GM03348 (cell line): ENCODE measurements at regions not wholly inside any gene's neighbourhood (a gene's known extent, or its start where the extent isn't known, plus 50 kb on each side); places are given as distances from the start of the nearest gene placed in this dataset.

Experiments used
- DNase-seq: peaks from one replicate; pipeline ENCODE4 v3.0.0; 2012; ENCODE audit warnings: low spot score

DNA sequence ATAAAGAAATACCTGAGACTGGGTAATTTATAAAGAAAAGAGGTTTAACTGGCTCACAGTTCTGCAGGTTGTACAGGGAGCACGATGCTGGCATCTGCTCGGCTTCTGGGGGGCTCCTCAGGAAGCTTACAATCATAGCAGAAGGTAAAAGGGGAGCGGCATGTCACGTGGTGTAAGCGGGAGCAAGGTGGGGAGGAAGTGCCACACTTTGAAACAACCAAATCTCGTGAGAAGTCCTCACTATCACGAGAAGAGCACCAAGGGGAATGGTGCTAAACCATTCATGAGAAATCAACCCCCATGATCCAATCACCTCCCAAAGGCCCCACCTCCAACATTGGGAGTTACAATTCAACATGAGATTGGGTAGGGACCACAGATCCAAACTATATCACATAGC lies 67.7 kb downstream of the AKR1B1 start:
- no peak for DNase-seq

DNA sequence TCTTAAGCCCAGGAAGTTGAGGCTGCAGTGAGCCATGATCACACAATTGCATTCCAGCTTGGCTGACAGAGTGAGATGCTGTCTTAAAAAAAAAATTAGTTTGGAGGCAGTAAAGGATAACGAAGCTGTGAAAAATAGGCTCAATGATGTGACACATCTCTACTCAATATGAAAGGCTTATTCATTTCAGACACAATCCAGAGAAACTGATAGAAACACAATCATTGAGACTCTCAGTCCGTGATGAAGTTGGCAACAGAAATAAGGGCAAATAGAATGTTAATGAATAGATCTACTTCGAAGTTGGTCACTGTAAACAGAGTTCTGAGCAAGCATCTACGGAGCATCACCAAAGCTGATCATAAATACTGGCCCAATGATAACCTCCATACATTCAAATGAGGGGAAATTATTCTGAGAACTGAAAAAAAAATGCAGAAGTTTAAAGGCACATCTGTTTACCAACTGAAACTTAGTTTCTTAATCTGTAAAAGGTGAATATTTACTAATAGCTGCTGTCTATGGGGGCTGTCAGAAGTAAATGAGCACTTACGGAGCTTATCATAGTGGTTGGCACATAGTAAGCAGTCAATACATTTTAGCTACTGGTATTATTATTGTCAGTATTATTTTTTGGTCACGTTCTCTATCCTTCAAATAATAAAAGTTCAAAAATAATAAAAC lies 70.4 kb downstream of the AKR1B1 start:
- no peak for DNase-seq

DNA sequence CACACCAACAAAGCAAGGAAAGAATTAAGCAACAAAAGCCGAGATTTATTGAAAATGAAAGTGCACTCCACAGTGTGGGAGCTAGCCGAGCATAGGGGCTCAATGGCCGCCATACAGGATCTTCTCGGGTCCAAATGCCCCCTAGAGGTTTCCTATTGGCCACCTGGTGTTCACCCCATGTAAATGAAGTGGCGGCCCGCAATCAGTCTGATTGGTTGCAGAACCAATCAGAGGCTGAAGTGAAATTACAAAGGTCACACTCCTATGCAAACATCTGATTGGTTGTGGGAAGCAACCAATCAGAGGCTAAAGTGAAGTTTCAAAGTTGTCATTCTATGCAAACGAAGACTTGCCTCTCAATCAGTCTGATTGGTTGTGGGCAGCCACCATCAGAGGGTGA lies 61.8 kb upstream of the SLC35B4 start:
- no peak for DNase-seq

DNA sequence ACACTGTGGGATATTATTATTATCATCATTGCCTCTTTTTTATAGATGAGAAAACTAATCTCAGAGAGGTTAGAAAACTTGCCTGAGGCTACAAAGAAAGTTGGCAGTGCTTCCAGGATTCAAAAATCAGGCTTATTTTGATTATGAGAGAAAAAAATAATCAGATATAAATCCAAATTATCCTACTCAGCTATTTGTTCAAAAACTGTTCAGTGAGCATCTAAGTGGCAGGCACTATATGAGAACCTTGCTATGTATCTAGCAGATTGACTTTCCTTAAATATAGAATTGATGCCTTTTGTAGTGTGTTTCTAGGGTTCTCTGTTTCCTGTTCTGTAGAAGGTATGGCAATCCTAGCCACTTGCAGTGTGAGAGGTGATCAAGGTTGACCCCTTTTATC lies 60.0 kb upstream of the SLC35B4 start:
- no peak for DNase-seq

DNA sequence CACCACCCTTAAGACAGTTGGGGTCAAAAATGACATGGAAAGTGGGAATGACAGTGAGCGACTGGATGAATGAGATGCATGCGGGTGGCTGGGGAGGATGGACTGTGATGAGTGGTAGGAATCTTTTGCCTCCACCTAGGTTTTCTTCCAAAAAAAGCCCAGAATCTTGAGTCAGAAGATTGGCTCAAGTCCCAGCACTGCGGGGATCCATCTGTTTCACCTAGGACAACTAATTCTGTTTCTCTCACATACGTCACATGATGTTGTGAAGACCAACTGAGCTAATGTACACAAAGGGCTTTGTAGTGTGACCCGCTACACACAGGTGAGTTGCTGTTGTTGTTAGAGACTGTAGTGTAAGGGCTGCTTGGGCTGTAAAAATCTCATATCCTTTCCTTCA lies 58.5 kb upstream of the SLC35B4 start:
- DNase-seq, result no peak

DNA sequence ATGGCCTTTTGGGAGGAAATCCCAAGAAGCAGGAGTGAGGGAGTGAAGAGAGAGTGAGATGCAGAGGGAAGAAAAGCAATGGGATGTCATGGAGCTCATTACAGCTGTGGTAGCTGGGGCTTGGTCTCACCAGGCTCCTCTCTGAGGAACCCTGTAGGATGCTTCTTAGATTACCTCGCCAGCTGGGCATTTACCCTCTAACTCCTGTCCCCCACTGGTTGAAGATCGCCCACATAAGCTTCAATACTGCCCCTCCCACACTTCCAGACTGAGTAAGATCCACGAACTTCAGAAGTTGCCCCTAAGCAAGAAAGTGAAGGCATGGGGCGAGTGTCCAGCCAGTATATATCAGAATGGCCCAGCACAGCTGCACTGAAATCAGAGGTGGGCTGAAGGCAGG lies 58.1 kb upstream of the SLC35B4 start:
- no peak for DNase-seq

DNA sequence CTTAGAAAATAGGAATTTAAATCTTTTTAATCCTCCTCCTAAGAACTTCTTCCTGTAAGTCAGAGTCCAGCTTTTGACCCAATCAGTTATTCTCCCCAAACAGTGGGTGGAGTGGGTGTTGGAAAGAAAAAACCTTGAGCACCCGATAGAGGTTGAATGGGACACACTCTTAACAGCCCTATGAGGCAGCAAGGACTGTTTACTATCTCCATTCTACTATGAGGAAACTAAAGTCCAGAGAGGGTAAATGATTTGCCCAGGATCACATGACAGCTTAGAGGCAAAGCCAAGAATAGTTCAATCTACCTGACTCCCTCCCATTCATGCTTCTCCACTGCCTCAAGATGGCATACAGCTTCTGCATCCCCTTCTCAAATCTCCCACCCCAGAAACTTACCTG lies 57.6 kb upstream of the SLC35B4 start:
- DNase-seq, result no peak

DNA sequence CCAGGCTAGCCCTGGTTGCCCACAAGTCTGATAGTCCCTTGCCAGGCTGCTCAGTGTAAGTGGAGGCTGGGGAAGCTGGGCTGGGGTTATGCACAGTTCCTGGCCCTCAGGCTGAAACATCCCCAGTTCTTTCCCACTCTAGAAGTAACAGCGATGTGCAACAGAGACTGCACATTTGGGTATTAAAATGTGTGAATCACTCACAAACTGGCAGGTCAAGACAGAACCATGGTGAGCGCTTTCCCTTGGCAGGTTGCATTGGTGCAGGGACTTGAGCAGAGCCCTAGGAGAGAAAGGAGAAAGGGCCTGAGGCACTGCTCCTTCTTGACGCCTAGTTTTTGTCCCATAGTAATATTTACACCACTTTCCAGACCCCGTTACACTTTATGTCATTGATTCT lies 56.1 kb upstream of the SLC35B4 start:
- no peak for DNase-seq

DNA sequence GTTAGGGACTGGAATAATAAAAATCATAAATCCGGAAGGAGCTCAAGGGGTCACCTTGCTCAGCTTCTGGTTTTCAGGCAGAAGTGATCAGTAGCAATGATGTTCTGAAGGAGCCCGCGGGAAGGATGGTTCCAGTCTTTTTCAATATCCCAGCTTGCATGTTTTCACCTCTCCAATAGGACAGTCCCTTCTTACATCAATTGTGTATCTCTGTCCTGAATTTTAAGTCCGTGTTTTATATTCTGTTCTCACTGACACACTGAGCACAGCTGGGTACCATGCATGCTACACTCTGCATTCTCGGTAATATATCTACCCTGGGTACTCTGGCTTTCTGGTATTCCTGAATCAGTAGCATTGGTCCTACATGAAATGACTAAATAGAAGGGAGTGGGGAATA lies 55.2 kb upstream of the SLC35B4 start:
- DNase-seq, result no peak

DNA sequence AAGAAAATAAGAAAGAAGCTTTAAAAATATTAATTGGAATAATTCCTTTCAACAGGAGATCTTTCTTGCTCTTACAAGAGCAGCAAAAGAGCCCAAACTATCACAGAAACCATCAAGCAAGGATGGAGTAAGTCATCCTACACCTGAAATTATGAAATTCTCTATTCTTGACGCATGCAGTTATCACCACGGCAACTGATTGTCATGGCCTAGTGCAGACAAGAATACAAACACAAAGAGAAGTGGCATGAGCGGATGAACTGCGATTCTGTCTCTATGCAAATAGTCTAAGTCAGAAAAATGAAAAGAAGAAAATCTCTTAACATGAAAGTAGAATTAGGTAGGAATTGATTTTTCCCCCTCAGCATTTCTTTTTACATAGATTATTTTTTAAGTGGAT lies 54.8 kb upstream of the SLC35B4 start:
- DNase-seq, result no peak

DNA sequence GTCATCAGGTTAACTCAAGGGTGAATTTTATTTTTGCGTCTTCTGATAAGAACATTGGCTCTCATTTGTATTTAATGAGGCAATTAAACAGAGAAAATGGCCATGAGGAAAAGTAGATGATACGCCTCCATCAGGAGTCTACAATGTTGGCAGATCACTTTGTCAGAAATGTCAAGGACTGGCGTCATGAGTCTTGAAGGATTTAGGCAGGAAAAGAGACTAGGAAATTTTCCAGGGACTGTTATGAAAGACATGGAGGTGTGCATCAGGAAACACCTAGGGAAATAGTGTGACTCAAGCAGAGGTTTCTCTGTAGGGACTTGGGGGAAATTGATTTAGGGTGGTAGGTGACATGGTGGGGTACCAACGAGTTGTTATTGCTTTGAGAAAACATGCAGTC lies 53.4 kb upstream of the SLC35B4 start:
- no peak for DNase-seq

DNA sequence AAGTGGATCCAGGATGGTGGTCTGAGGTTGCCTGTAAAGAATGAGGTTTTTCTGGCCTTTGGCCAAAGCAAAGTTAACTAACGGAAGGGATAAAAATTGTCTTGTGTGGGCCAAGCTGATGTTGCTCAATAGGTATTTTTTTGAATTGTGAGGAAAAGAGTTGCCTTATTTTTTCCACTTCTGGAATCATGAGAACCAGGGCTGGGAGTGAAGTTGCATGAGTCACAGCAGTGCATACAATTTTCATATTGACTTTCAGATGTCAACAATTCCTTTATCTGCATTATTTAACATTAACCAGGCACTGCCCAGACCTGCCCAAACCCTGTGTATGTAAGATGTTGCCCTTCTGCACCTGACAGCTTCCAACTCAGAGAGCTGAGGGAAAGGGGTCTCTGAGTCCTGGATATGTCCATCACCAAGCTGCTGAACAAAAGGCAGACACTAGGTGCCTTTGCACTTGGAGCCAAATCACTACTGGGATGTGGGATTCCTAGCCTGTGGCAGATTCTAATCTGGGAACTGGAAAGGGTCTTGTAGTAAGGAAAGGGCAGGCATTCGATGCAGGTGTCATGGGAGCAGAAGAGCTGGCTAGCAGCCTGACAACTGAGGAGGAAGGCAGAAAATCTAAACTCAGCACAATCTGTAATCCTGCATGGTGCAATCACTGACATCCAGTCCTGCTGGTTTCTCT lies 52.3 kb upstream of the SLC35B4 start:
- DNase-seq, result peak; percentile 68

DNA sequence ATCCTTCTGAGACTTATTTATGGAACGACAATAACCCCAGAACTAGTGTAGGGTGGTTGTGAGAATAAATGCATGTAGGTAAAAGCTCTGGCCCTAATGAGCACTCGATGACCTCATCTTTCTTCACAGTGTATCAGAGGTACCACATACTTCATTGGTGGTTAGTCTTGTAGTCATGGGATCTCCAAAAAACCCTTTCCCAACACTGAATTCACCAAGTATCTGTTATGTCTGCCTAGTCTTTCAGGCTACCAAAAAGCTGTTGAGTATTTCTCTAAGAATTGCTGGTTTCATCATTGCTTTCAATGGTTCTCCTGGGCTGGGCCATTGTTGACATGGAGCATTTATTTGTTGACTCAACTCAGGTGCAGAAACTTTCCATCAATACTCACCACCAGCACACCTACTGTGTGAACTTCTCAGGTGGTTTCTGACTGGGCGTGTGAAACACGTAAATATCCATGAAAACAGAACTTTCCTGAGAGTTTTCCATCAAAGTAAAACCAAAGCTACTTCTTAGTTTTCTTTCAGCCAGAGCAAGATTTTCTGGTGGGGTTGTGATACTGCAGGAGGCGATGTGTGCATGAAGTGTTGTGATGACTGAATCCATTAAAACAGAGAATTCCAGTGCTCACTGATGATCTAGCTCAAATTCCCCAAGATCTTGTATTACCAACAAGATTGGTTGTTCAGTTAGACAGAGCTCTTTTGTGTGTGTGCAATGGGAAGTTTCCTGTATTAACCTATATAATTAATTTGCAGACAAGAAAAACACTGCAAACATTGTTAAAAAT lies 51.4 kb upstream of the SLC35B4 start:
- no peak for DNase-seq
